Liver (tissue), 8 donors: ENCODE measurements at regions not wholly inside any gene's neighbourhood (a gene's known extent, or its start where the extent isn't known, plus 50 kb on each side); places are given as distances from the start of the nearest gene placed in this dataset.

Experiments used
- DNase-seq: peaks from one replicate; pipeline ENCODE4 v3.0.0-alpha.2; 2017; ENCODE audit warnings: low spot score
- H3K27ac ChIP-seq, 2 donors: one replicate each; pipeline ENCODE4 v1.7.0; 2013; ENCODE audit warnings: inconsistent platforms in 2 of 2, low read length in 2 of 2, control low read depth in 1 of 2, low read depth in 1 of 2, mild to moderate bottlenecking in 1 of 2
- H3K27me3 ChIP-seq, 4 donors: one replicate each; pipeline versions ENCODE4 v1.6.1 to v1.7.0; 2013; ENCODE audit warnings: low read length in 3 of 4, inconsistent platforms in 1 of 4, mild to moderate bottlenecking in 1 of 4, moderate library complexity in 1 of 4; ENCODE audit not compliant: control insufficient read depth in 4 of 4, insufficient read depth in 4 of 4
- H3K36me3 ChIP-seq, 4 donors: one replicate each; pipeline versions ENCODE4 v1.6.1 to v1.7.0; 2013; ENCODE audit warnings: low read length in 3 of 4, mild to moderate bottlenecking in 3 of 4, low read depth in 1 of 4, moderate library complexity in 1 of 4; ENCODE audit not compliant: control insufficient read depth in 4 of 4, insufficient read depth in 3 of 4
- H3K4me1 ChIP-seq, 4 donors: one replicate each; pipeline versions ENCODE4 v1.6.1 to v1.7.0; 2013; ENCODE audit warnings: low read length in 3 of 4, mild to moderate bottlenecking in 3 of 4, moderate library complexity in 1 of 4; ENCODE audit not compliant: control insufficient read depth in 4 of 4, insufficient read depth in 4 of 4
- H3K4me3 ChIP-seq, 3 donors: one replicate each; pipeline versions ENCODE4 v1.6.1 to v1.7.0; 2013; ENCODE audit warnings: low read length in 3 of 3, control low read depth in 1 of 3, low read depth in 1 of 3, mild to moderate bottlenecking in 1 of 3
- H3K9ac ChIP-seq, 2 donors: one replicate each; pipeline ENCODE4 v1.7.0; 2013; ENCODE audit warnings: low read length in 2 of 2, mild to moderate bottlenecking in 2 of 2, moderate library complexity in 2 of 2, control low read depth in 1 of 2, low read depth in 1 of 2
- H3K9me3 ChIP-seq, 4 donors: one replicate each; pipeline versions ENCODE4 v1.6.1 to v1.7.0; 2013; ENCODE audit warnings: low read length in 3 of 4; ENCODE audit not compliant: control insufficient read depth in 4 of 4
- CTCF ChIP-seq: fragments of 150-350 bp; IDR thresholded peaks from 2 replicates; pipeline ENCODE4 v1.5.1; 2017; ENCODE audit warnings: improper control_type of control experiment, low read depth, low read length; ENCODE audit not compliant: missing input control
- EGR1 ChIP-seq, 2 donors: IDR thresholded peaks; 2 replicates each; pipeline ENCODE4 v1.6.1; 2016 to 2018; ENCODE audit warnings: antibody characterized with exemption in 2 of 2, low read depth in 2 of 2
- FOXA1 ChIP-seq: IDR thresholded peaks from 2 replicates; pipeline ENCODE4 v1.6.1; 2016; ENCODE audit warnings: antibody characterized with exemption
- FOXA2 ChIP-seq: IDR thresholded peaks from 2 replicates; pipeline ENCODE4 v1.6.1; 2016; ENCODE audit warnings: antibody characterized with exemption
- GABPA ChIP-seq, 2 donors: IDR thresholded peaks in 1 of 2; conservative IDR thresholded peaks in 1 of 2; 2 replicates each; pipeline ENCODE4 v1.6.1; 2016; ENCODE audit warnings: antibody characterized with exemption in 2 of 2, mild to moderate bottlenecking in 1 of 2, moderate library complexity in 1 of 2
- HNF4A ChIP-seq, 2 donors: conservative IDR thresholded peaks; 2 replicates each; pipeline ENCODE4 v1.6.1; 2016; ENCODE audit warnings: antibody characterized with exemption in 2 of 2, mild to moderate bottlenecking in 2 of 2
- HNF4G ChIP-seq: IDR thresholded peaks from 2 replicates; pipeline ENCODE4 v1.6.1; 2016; ENCODE audit warnings: antibody characterized with exemption
- JUND ChIP-seq, 2 donors: IDR thresholded peaks; 2 replicates each; pipeline ENCODE4 v1.6.1; 2016; ENCODE audit warnings: antibody characterized with exemption in 2 of 2
- MAX ChIP-seq: IDR thresholded peaks from 2 replicates; pipeline ENCODE4 v1.6.1; 2016; ENCODE audit warnings: antibody characterized with exemption
- NR2F2 ChIP-seq: IDR thresholded peaks from 2 replicates; pipeline ENCODE4 v1.6.1; 2016; ENCODE audit warnings: antibody characterized with exemption
- RAD21 ChIP-seq, 2 donors: IDR thresholded peaks; 2 replicates each; pipeline ENCODE4 v1.6.1; 2016; ENCODE audit warnings: antibody characterized with exemption in 2 of 2, mild to moderate bottlenecking in 2 of 2
- RXRA ChIP-seq, 2 donors: IDR thresholded peaks; 2 replicates each; pipeline ENCODE4 v1.6.1; 2017 to 2018; ENCODE audit warnings: antibody characterized with exemption in 2 of 2, mild to moderate bottlenecking in 1 of 2
- SP1 ChIP-seq: IDR thresholded peaks from 2 replicates; pipeline ENCODE4 v1.6.1; 2018; ENCODE audit warnings: antibody characterized with exemption, mild to moderate bottlenecking
- TAF1 ChIP-seq: conservative IDR thresholded peaks from 2 replicates; pipeline ENCODE4 v1.6.1; 2016; ENCODE audit warnings: antibody characterized with exemption, mild to moderate bottlenecking
- YY1 ChIP-seq: IDR thresholded peaks from 2 replicates; pipeline ENCODE4 v1.6.1; 2016; ENCODE audit warnings: antibody characterized with exemption, mild to moderate bottlenecking
- WGBS: extraction: QIAGEN DNeasy Blood & Tissue Kit; methylation state at CpG from one replicate; pipeline ENCODE4 v1.1.7; 2013; 5-methylcytosine and 5-hydroxymethylcytosine counted together
- TF ChIP-seq, protein P1 (sequence below): IDR thresholded peaks from 2 replicates; pipeline ENCODE4 v1.6.1; 2016; ENCODE audit warnings: antibody characterized with exemption
- TF ChIP-seq, protein P2 (sequence below): IDR thresholded peaks from 2 replicates; pipeline ENCODE4 v1.6.1; 2016; ENCODE audit warnings: antibody characterized with exemption
- TF ChIP-seq, protein P3 (sequence below): IDR thresholded peaks from 2 replicates; pipeline ENCODE4 v1.6.1; 2016; ENCODE audit warnings: antibody characterized with exemption, mild to moderate bottlenecking
- donor health status: healthy.
- donor health status: healthy.
- donor health status: healthy.
- donor health status: healthy.
- donor health status: healthy.

GRCh38 chr5:145553177-145553576 is 282.0 kb downstream of the PRELID2 start:
- no peak overlapping the region for H3K9ac ChIP-seq
- WGBS, result 86% methylated on average over 2 of the region's 2 CpGs
- H3K27me3 ChIP-seq, result no peaks in the 10 kb centered on the region
- no peaks in the 10 kb centered on the region for H3K9me3 ChIP-seq
- TF ChIP-seq RAD21 (IDR thresholded peaks at IDR 0.05) (no peak), MAX (no peak), FOXA1 (no peak), NR2F2 (no peak), HNF4G (no peak), CTCF (no peak), SP1 (no peak), YY1 (no peak), JUND (IDR thresholded peaks at IDR 0.05) (no peak), TAF1 (no peak), RXRA (IDR thresholded peaks at IDR 0.05) (no peak), FOXA2 (no peak)
- TF ChIP-seq, protein P1, sequence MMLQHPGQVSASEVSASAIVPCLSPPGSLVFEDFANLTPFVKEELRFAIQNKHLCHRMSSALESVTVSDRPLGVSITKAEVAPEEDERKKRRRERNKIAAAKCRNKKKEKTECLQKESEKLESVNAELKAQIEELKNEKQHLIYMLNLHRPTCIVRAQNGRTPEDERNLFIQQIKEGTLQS, result no peak
- TF ChIP-seq, protein P2, sequence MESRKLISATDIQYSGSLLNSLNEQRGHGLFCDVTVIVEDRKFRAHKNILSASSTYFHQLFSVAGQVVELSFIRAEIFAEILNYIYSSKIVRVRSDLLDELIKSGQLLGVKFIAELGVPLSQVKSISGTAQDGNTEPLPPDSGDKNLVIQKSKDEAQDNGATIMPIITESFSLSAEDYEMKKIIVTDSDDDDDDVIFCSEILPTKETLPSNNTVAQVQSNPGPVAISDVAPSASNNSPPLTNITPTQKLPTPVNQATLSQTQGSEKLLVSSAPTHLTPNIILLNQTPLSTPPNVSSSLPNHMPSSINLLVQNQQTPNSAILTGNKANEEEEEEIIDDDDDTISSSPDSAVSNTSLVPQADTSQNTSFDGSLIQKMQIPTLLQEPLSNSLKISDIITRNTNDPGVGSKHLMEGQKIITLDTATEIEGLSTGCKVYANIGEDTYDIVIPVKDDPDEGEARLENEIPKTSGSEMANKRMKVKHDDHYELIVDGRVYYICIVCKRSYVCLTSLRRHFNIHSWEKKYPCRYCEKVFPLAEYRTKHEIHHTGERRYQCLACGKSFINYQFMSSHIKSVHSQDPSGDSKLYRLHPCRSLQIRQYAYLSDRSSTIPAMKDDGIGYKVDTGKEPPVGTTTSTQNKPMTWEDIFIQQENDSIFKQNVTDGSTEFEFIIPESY, result no peak
- no peaks in the 10 kb centered on the region for H3K4me1 ChIP-seq
- H3K4me3 ChIP-seq, result no peak overlapping the region
- no peak overlapping the region for H3K27ac ChIP-seq
- no peak for DNase-seq
- no peaks in the 10 kb centered on the region for H3K36me3 ChIP-seq

DNA sequence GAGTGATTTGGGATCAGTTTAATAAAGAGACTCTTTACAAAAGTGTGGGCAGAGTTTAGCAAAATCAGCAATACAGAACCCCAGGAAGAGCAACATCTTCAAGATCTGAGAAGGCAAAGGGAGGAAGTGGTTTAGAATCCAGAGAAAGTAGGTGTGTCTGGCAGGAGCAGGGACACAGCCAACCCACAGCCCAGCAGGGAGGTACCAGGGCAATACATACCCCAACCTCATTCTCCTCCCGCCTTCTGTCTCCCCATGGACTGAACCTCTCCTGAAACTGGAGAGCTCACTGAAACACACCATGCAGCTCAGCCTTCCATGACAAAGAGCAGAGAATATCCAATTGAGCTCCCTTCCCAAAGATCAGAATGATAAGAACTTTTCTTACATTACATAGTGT is 283.4 kb downstream of the PRELID2 start:
- DNase-seq, result no peak
- no peaks in the 10 kb centered on the region for H3K36me3 ChIP-seq
- H3K4me3 ChIP-seq, result no peak overlapping the region
- H3K4me1 ChIP-seq, result no peaks in the 10 kb centered on the region
- H3K27ac ChIP-seq, result no peak overlapping the region
- no peaks in the 10 kb centered on the region for H3K9me3 ChIP-seq
- TF ChIP-seq CTCF, result no peak
- TF ChIP-seq JUND (IDR thresholded peaks at IDR 0.05), result no peak
- no peak for TF ChIP-seq RXRA (IDR thresholded peaks at IDR 0.05)
- no peak for TF ChIP-seq HNF4A (conservative IDR thresholded peaks at IDR 0.05)
- no peak for TF ChIP-seq MAX
- TF ChIP-seq TAF1, result no peak
- TF ChIP-seq, protein P2, result no peak
- TF ChIP-seq, protein P1, result no peak
- TF ChIP-seq SP1, result no peak
- TF ChIP-seq FOXA2, result no peak
- TF ChIP-seq, protein P3, sequence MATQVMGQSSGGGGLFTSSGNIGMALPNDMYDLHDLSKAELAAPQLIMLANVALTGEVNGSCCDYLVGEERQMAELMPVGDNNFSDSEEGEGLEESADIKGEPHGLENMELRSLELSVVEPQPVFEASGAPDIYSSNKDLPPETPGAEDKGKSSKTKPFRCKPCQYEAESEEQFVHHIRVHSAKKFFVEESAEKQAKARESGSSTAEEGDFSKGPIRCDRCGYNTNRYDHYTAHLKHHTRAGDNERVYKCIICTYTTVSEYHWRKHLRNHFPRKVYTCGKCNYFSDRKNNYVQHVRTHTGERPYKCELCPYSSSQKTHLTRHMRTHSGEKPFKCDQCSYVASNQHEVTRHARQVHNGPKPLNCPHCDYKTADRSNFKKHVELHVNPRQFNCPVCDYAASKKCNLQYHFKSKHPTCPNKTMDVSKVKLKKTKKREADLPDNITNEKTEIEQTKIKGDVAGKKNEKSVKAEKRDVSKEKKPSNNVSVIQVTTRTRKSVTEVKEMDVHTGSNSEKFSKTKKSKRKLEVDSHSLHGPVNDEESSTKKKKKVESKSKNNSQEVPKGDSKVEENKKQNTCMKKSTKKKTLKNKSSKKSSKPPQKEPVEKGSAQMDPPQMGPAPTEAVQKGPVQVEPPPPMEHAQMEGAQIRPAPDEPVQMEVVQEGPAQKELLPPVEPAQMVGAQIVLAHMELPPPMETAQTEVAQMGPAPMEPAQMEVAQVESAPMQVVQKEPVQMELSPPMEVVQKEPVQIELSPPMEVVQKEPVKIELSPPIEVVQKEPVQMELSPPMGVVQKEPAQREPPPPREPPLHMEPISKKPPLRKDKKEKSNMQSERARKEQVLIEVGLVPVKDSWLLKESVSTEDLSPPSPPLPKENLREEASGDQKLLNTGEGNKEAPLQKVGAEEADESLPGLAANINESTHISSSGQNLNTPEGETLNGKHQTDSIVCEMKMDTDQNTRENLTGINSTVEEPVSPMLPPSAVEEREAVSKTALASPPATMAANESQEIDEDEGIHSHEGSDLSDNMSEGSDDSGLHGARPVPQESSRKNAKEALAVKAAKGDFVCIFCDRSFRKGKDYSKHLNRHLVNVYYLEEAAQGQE, result no peak
- no peak for TF ChIP-seq RAD21 (IDR thresholded peaks at IDR 0.05)
- TF ChIP-seq YY1, result no peak
- no peak for TF ChIP-seq NR2F2
- no peak for TF ChIP-seq EGR1 (IDR thresholded peaks at IDR 0.05; ENCODE audit: low read depth in 2 of 2)
- no peak for TF ChIP-seq HNF4G
- no peak for TF ChIP-seq GABPA (IDR thresholded peaks at IDR 0.05 in 1 of 2, conservative IDR thresholded peaks at IDR 0.05 in 1 of 2)
- TF ChIP-seq FOXA1, result no peak
- no peaks in the 10 kb centered on the region for H3K27me3 ChIP-seq
- H3K9ac ChIP-seq, result no peak overlapping the region
- WGBS, result 92% methylated on average over 1 of the region's 1 CpG
